Ovary (tissue), 7 donors: ENCODE measurements at regions not wholly inside any gene's neighbourhood (a gene's known extent, or its start where the extent isn't known, plus 50 kb on each side); places are given as distances from the start of the nearest gene placed in this dataset.

Experiments used
- DNase-seq, 5 donors: peaks; one replicate each; pipeline ENCODE4 v3.0.0-alpha.2; 2019 to 2020
- H3K27ac ChIP-seq, 2 donors: fragments of 200-600 bp; one replicate each; pipeline versions ENCODE4 v1.5.1 to v1.8.0; 2019 to 2022
- H3K27me3 ChIP-seq: fragments of 200-600 bp; one replicate; pipeline ENCODE4 v1.8.0; 2022
- H3K36me3 ChIP-seq: fragments of 200-600 bp; sonication (generic); one replicate; pipeline ENCODE4 v1.5.1; 2019
- H3K4me1 ChIP-seq: one replicate; pipeline ENCODE4 v1.8.1; 2013; ENCODE audit warnings: mild to moderate bottlenecking, moderate library complexity; ENCODE audit not compliant: insufficient read depth
- H3K4me3 ChIP-seq: fragments of 200-600 bp; sonication (generic); one replicate; pipeline ENCODE4 v1.5.1; 2017
- H3K9me3 ChIP-seq, 2 donors: fragments of 200-600 bp in 1 of 2; sonication (generic) in 1 of 2; one replicate each; pipeline versions ENCODE4 v1.5.1 to v1.8.1; 2013 to 2019; ENCODE audit warnings: mild to moderate bottlenecking in 1 of 2, moderate library complexity in 1 of 2
- CTCF ChIP-seq, 3 donors: fragments of 450-650 bp in 2 of 3; fragments of 200-600 bp in 1 of 3; IDR thresholded peaks; one replicate each; pipeline versions ENCODE4 v1.5.1 to v1.8.0; 2016 to 2022; ENCODE audit warnings: antibody characterized with exemption in 3 of 3, mild to moderate bottlenecking in 1 of 3
- EP300 ChIP-seq: sonication (generic); formaldehyde crosslinking; IDR thresholded peaks from one replicate; pipeline ENCODE4 v1.6.1; 2017; ENCODE audit warnings: antibody characterized with exemption
- POLR2A ChIP-seq: fragments of 450-650 bp; IDR thresholded peaks from one replicate; pipeline ENCODE4 v1.6.1; 2017; ENCODE audit warnings: antibody characterized with exemption, mild to moderate bottlenecking, moderate library complexity
- WGBS, 3 donors: extraction: QIAGEN DNeasy Blood & Tissue Kit in 1 of 3; methylation state at CpG; one replicate each; pipeline versions ENCODE4 v1.1.5 to v1.1.7; 2013 to 2017; 5-methylcytosine and 5-hydroxymethylcytosine counted together
- intact Hi-C, 4 donors: fragments of 100-400 bp; cut with DNase I; formaldehyde crosslinking; loops; one replicate each; pipeline versions ENCODE4 v1.11.0 to v1.15.1; 2022 to 2023
- donor health status: DM: no; HTN: no; CAD: no; lungs with moderate emphysema.
- donor health status: DM: no; HTN: no; CAD: no.
- donor health status: Bipolar disorder and iron deficiency.
- donor health status: DM: no; HTN: no; CAD: no.
- donor health status: DM: yes; HTN: yes; CAD: no.

DNA sequence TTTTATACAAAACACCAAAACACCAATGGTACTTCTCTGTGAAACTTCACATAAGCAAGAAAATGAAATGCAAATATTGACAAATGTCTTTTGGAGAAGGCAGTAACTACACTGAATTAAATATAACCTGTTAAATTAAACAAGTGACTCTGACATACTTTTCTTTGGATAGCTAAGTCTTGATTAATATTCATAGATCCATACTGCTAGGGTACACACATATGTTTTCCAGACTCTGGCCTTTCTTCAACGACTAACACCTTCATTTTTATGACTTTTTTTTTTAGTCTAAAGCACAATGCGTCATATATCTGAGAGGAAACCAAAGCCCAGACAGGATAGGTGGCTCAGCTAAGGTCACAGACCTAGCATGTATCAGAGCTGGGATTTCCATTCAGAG lies 263.7 kb downstream of the TENT4A start:
- Histone ChIP-seq H3K4me1 (no peaks in the 10 kb centered on the region), H3K27me3 (no peaks in the 10 kb centered on the region), H3K27ac (no peak overlapping the region), H3K9me3 (no peaks in the 10 kb centered on the region), H3K36me3 (no peaks in the 10 kb centered on the region), H3K4me3 (no peak overlapping the region)
- intact Hi-C loops = no loop called here
- TF ChIP-seq EP300 (no peak), CTCF (IDR thresholded peaks at IDR 0.05) (no peak), POLR2A (no peak)
- no peak for DNase-seq
- 59 to 69% (median 64%) methylated on average over 2 of the region's 2 CpGs for WGBS, 3 donors

DNA sequence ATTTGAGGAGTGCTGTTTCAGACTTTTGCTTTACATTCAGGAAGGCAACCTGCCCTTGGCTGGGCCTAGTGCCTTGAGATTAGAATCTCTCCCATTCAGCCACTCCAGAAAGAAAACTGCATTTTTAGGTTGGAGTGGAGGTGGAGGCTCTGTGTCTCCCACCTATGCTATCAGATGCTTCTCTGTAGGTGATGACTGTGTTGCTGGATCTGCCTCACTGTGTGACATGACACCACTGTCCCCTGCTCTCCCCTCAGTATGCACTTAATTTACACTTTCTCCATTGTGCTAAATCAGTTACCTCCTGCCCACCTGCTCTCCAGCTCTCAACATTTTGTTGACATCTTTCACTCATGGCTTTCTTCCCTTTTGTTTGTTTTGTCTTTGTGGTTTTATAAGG lies 265.8 kb downstream of the TENT4A start:
- Histone ChIP-seq H3K27ac (no peak overlapping the region), H3K4me1 (no peaks in the 10 kb centered on the region), H3K9me3 (no peaks in the 10 kb centered on the region), H3K36me3 (no peaks in the 10 kb centered on the region), H3K27me3 (no peaks in the 10 kb centered on the region), H3K4me3 (no peak overlapping the region)
- TF ChIP-seq POLR2A (no peak), CTCF (IDR thresholded peaks at IDR 0.05) (no peak), EP300 (no peak)
- DNase-seq = no peak
- intact Hi-C loops = no loop called here

GRCh38 chr5:6989230-6989629 lies 276.0 kb downstream of the TENT4A start:
- DNase-seq = no peak
- intact Hi-C loops = no loop called here

DNA sequence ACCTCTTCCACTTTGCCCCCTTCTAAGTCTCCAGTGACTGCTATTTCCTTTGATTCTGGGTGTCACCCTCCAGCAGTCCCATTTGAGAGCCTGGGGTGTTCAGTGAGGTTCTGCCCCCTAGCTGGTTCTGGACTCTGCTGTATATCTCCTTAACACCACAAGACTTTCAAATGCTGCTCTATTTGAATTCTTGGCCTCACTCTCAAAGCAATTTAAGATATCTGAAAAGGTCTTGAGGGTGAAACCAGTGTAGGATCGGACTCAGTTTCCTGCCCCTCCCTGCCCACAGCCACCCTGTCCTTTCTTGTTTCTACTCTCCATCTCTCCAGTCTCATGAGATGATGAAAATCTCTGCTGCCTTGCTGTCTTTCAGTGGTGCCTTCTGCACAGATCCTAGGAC lies 280.9 kb downstream of the TENT4A start:
- DNase-seq = no peak
- intact Hi-C loops = no loop called here
- TF ChIP-seq CTCF (IDR thresholded peaks at IDR 0.05) = no peak
- TF ChIP-seq POLR2A = no peak
- TF ChIP-seq EP300 = no peak
- Histone ChIP-seq H3K4me1 (no peaks in the 10 kb centered on the region), H3K9me3 (no peaks in the 10 kb centered on the region), H3K36me3 (no peaks in the 10 kb centered on the region), H3K4me3 (no peak overlapping the region), H3K27ac (no peak overlapping the region), H3K27me3 (no peaks in the 10 kb centered on the region)
- 64 to 85% (median 80%) methylated on average over 1 of the region's 1 CpG for WGBS, 3 donors

More at GRCh38 chr5:6989230-6989629, 276.0 kb downstream of the TENT4A start:
- no peak overlapping the region for H3K27ac ChIP-seq
- no peaks in the 10 kb centered on the region for H3K9me3 ChIP-seq
- 60 to 65% (median 64%) methylated on average over 6 of the region's 6 CpGs for WGBS, 3 donors
- TF ChIP-seq POLR2A (no peak), CTCF (IDR thresholded peaks at IDR 0.05) (no peak)
- no peak overlapping the region for H3K4me3 ChIP-seq
- H3K27me3 ChIP-seq = no peaks in the 10 kb centered on the region
- H3K36me3 ChIP-seq = no peaks in the 10 kb centered on the region
- H3K4me1 ChIP-seq = no peaks in the 10 kb centered on the region

DNA sequence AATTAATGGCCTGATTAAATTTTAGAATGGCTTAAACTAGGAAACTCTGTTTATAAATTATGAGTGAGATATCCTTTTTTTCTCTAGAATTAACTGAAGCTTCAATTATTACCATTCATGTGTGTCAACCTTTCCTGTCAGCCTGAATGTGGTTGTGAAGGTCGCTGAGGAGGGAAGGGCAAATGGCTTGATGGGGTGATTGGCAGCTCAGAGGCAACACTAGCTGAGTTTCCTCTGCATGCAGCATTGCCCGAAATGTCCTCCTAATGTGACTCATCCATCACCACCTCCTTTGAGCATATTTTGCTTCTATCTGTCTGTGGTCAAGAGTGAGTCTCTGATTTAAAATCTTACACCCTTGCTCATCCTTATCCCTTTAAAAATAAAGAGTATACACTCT lies 281.9 kb downstream of the TENT4A start:
- Histone ChIP-seq H3K27ac (no peak overlapping the region), H3K9me3 (no peaks in the 10 kb centered on the region), H3K36me3 (no peaks in the 10 kb centered on the region), H3K27me3 (no peaks in the 10 kb centered on the region), H3K4me1 (no peaks in the 10 kb centered on the region), H3K4me3 (no peak overlapping the region)
- DNase-seq = no peak
- intact Hi-C loops = no loop called here
- TF ChIP-seq CTCF (IDR thresholded peaks at IDR 0.05) (no peak), EP300 (no peak), POLR2A (no peak)
- 60 to 64% (median 61%) methylated on average over 2 of the region's 2 CpGs for WGBS, 3 donors
